GM10266 (cell line): ENCODE measurements at regions not wholly inside any gene's neighbourhood (a gene's known extent, or its start where the extent isn't known, plus 50 kb on each side); places are given as distances from the start of the nearest gene placed in this dataset.

Source experiments
- DNase-seq: peaks from one replicate; pipeline ENCODE4 v3.0.0; 2012; ENCODE audit errors: extremely low spot score
- TF ChIP-seq, protein P1 (sequence below): IDR thresholded peaks from 2 replicates; pipeline ENCODE4 v1.5.1; 2012; ENCODE audit warnings: mild to moderate bottlenecking, low read depth; ENCODE audit not compliant: control insufficient read depth, insufficient read depth; ENCODE audit errors: missing control alignments

GRCh38 chr3:191783024-191783423 lies 322.1 kb downstream of the PYDC2 start:
- no peak for DNase-seq
- TF ChIP-seq, protein P1, sequence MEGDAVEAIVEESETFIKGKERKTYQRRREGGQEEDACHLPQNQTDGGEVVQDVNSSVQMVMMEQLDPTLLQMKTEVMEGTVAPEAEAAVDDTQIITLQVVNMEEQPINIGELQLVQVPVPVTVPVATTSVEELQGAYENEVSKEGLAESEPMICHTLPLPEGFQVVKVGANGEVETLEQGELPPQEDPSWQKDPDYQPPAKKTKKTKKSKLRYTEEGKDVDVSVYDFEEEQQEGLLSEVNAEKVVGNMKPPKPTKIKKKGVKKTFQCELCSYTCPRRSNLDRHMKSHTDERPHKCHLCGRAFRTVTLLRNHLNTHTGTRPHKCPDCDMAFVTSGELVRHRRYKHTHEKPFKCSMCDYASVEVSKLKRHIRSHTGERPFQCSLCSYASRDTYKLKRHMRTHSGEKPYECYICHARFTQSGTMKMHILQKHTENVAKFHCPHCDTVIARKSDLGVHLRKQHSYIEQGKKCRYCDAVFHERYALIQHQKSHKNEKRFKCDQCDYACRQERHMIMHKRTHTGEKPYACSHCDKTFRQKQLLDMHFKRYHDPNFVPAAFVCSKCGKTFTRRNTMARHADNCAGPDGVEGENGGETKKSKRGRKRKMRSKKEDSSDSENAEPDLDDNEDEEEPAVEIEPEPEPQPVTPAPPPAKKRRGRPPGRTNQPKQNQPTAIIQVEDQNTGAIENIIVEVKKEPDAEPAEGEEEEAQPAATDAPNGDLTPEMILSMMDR, result no peak

DNA sequence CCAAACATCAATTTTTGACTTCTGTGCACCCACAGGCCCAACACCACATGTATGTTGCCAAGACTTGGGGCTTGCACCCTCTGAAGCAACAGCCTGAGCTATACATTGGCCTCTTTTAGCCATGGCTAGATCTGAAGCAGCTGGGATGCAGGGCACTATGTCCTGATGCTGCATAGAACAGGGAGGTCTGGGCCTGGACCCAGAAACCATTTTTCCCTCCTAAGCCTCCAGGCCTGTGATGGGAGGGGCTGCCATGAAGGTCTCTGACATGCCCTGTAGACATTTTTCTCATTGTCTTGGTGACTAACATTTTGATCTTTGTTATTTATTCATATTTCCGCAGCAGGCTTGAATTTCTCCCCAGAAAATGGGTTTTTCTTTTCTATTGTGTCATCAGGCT lies 330.0 kb downstream of the PYDC2 start:
- TF ChIP-seq, protein P1, result no peak
- DNase-seq, result no peak

DNA sequence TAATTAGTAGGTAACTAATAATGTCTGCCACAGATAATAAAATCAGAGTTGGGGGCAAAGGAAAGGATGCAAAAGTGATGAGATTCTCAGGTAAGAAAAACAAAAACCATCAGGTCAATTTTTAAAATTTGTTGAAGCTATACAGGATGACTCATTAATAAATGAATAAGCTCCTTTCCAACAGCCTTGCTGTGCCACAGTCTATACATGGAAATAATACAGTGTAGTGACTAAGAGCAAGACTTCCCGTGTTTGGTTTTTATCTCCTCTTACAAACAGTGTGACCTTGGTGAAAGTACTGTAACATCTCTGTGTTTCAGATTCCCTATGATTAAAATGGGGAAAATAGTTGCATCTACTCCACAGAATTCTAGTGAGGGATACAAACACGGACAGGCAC lies 331.6 kb downstream of the PYDC2 start:
- no peak for DNase-seq
- TF ChIP-seq, protein P1, result no peak

DNA sequence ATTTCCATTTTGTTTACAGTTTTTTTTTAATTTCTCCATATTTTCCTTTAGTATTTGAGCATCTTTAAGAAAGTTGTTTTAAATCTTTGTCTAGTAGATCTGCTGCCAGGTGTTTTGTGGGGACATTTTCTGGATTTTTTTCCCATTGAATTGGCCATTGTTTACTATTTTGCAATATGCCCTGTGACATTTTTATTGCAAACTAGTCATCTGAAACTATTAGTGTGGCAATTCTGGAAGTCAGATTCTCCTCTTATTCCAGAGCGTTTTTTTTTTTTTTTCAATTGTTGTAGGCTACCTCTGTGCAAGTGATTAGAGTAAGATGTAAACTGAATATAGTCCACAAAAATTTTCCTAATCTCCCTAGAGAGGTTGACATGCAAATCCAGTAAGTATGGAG lies 334.2 kb downstream of the PYDC2 start:
- TF ChIP-seq, protein P1, result no peak
- no peak for DNase-seq

DNA sequence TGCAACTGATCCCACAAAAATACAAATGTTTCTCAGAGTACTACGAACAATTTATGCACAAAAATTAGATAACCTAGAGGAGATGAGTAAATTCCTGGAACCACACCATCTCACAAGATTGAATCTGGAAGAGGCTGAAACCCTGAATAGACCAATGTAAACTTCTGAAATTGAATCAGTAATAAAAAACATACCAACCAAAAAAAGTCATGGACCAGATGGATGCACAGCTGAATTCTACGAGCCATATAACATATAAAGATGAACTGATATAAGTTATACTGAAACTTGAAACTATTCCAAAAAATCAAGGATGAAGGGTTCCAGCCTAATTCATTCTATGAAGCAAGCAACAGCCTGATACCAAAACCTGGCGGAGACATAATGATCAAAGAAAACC lies 336.3 kb downstream of the PYDC2 start:
- TF ChIP-seq, protein P1, result no peak
- DNase-seq, result no peak

DNA sequence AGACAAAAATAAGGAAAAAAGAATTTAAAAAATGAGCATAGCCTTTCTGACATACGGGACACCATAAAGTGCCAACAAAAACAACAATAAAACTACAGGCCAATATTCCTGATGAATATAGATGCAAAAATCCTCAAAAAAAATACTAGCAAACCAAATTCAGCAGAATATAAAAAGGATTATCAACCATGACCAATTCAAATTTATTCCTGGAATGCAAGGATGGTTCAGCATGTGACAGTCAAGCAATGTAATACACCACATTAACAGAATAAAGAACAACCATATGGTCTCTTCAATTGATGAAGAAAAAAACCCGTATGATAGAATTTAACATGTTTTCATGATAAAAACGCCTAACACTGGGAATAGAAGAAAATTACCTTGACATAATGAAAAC lies 341.7 kb downstream of the PYDC2 start:
- TF ChIP-seq, protein P1, result no peak
- DNase-seq, result no peak

GRCh38 chr3:191804935-191805334 lies 344.0 kb downstream of the PYDC2 start:
- TF ChIP-seq, protein P1, result no peak
- DNase-seq, result no peak

- TF ChIP-seq, protein P1, result no peak
- DNase-seq, result no peak
Observed at GRCh38 chr3:191808073-191808472, 347.1 kb downstream of the PYDC2 start.
